Activated T-helper 1 cell treated with anti-CD3 and anti-CD28 coated beads, Interleukin-12 subunit alpha, Interleukin-12 subunit beta, Interleukin-2, Interleukin-4 antibody, amounts not matched to agents 30 ng/mL and 10 ng/mL and 1 ng/mL, durations not matched to agents 14 hours and 24 hours and 36 hours (primary cell): ENCODE measurements at regions not wholly inside any gene's neighbourhood (a gene's known extent, or its start where the extent isn't known, plus 50 kb on each side); places are given as distances from the start of the nearest gene placed in this dataset.

Source experiments
- DNase-seq: peaks from one replicate; pipeline ENCODE4 v3.0.0; 2021; ENCODE audit warnings: low spot score
- H3K27ac Mint-ChIP-seq: one replicate; pipeline ENCODE4 v1.8.0; 2021; ENCODE audit warnings: mild to moderate bottlenecking, mixed read lengths
- H3K27me3 Mint-ChIP-seq: one replicate; pipeline ENCODE4 v1.8.0; 2022; ENCODE audit warnings: mild to moderate bottlenecking, moderate library complexity, mixed read lengths; ENCODE audit not compliant: insufficient read depth
- H3K36me3 Mint-ChIP-seq: one replicate; pipeline ENCODE4 v1.8.0; 2021; ENCODE audit warnings: low read depth, mixed read lengths
- H3K4me1 Mint-ChIP-seq: one replicate; pipeline ENCODE4 v1.8.0; 2021; ENCODE audit warnings: low read depth, mixed read lengths
- H3K4me3 Mint-ChIP-seq: one replicate; pipeline ENCODE4 v1.8.0; 2021; ENCODE audit warnings: mild to moderate bottlenecking, moderate library complexity, mixed read lengths
- H3K9me3 Mint-ChIP-seq: one replicate; pipeline ENCODE4 v1.8.0; 2021; ENCODE audit warnings: mixed read lengths
- intact Hi-C: fragments of 100-400 bp; cut with micrococcal nuclease; formaldehyde crosslinking; loops from one replicate; pipeline ENCODE4 v1.15.1; 2024

GRCh38 chr3:159845737-159846136, 142.9 kb upstream of the IL12A start:
- Mint-ChIP-seq H3K27ac (no peak overlapping the region), H3K27me3 (peaks cover 20% of the 10 kb centered on the region), H3K9me3 (no peaks in the 10 kb centered on the region), H3K4me3 (no peak overlapping the region), H3K36me3 (no peaks in the 10 kb centered on the region), H3K4me1 (no peaks in the 10 kb centered on the region)
- no peak for DNase-seq
- intact Hi-C loops, result no loop called here

- peaks cover 15% of the 10 kb centered on the region for H3K27me3 Mint-ChIP-seq
- no peaks in the 10 kb centered on the region for H3K36me3 Mint-ChIP-seq
- no peak overlapping the region for H3K27ac Mint-ChIP-seq
- H3K4me3 Mint-ChIP-seq, result no peak overlapping the region
- no peaks in the 10 kb centered on the region for H3K9me3 Mint-ChIP-seq
- DNase-seq, result no peak
- intact Hi-C loops, result no loop called here
- H3K4me1 Mint-ChIP-seq, result no peaks in the 10 kb centered on the region
These were observed 142.4 kb upstream of the IL12A start for GRCh38 chr3:159846255-159846654.

- Mint-ChIP-seq H3K27me3 (peaks cover 7% of the 10 kb centered on the region), H3K27ac (no peak overlapping the region), H3K4me3 (no peak overlapping the region), H3K9me3 (no peaks in the 10 kb centered on the region), H3K36me3 (no peaks in the 10 kb centered on the region), H3K4me1 (no peaks in the 10 kb centered on the region)
- intact Hi-C loops, result no loop called here
- DNase-seq, result no peak
These were observed 140.1 kb upstream of the IL12A start for GRCh38 chr3:159848348-159849118.

GRCh38 chr3:159850481-159850880, 138.2 kb upstream of the IL12A start:
- Mint-ChIP-seq H3K4me1 (no peaks in the 10 kb centered on the region), H3K36me3 (no peaks in the 10 kb centered on the region), H3K27me3 (peaks cover 10% of the 10 kb centered on the region), H3K9me3 (no peaks in the 10 kb centered on the region), H3K27ac (no peak overlapping the region), H3K4me3 (no peak overlapping the region)
- intact Hi-C loops, result no loop called here
- DNase-seq, result no peak

GRCh38 chr3:159852266-159852665, 136.4 kb upstream of the IL12A start:
- Mint-ChIP-seq H3K9me3 (no peaks in the 10 kb centered on the region), H3K27me3 (peaks cover 22% of the 10 kb centered on the region), H3K4me1 (no peaks in the 10 kb centered on the region), H3K27ac (no peak overlapping the region), H3K36me3 (no peaks in the 10 kb centered on the region), H3K4me3 (no peak overlapping the region)
- DNase-seq, result no peak
- intact Hi-C loops, result no loop called here

- H3K27me3 Mint-ChIP-seq, result peaks cover 24% of the 10 kb centered on the region
- no peaks in the 10 kb centered on the region for H3K4me1 Mint-ChIP-seq
- no peak for DNase-seq
- H3K4me3 Mint-ChIP-seq, result no peak overlapping the region
- H3K36me3 Mint-ChIP-seq, result no peaks in the 10 kb centered on the region
- H3K9me3 Mint-ChIP-seq, result no peaks in the 10 kb centered on the region
- intact Hi-C loops, result no loop called here
- H3K27ac Mint-ChIP-seq, result no peak overlapping the region
These were observed 135.7 kb upstream of the IL12A start for GRCh38 chr3:159852821-159853505.

GRCh38 chr3:159853506-159853864, 135.2 kb upstream of the IL12A start:
- Mint-ChIP-seq H3K36me3 (no peaks in the 10 kb centered on the region), H3K27ac (no peak overlapping the region)

GRCh38 chr3:159854500-159855124, 134.0 kb upstream of the IL12A start:
- H3K27me3 Mint-ChIP-seq, result peaks cover 22% of the 10 kb centered on the region
- no peak overlapping the region for H3K4me3 Mint-ChIP-seq

More at GRCh38 chr3:159853506-159853864, 135.2 kb upstream of the IL12A start:
- no peak overlapping the region for H3K4me3 Mint-ChIP-seq
- H3K9me3 Mint-ChIP-seq, result no peaks in the 10 kb centered on the region
- no peaks in the 10 kb centered on the region for H3K4me1 Mint-ChIP-seq
- DNase-seq, result no peak
- intact Hi-C loops, result no loop called here
- H3K27me3 Mint-ChIP-seq, result peaks cover 24% of the 10 kb centered on the region

GRCh38 chr3:159855599-159856346, 132.9 kb upstream of the IL12A start:
- Mint-ChIP-seq H3K4me3 (no peak overlapping the region), H3K4me1 (no peaks in the 10 kb centered on the region)

More at GRCh38 chr3:159854500-159855124, 134.0 kb upstream of the IL12A start:
- no peak overlapping the region for H3K27ac Mint-ChIP-seq
- no peaks in the 10 kb centered on the region for H3K9me3 Mint-ChIP-seq
- intact Hi-C loops, result no loop called here
- H3K36me3 Mint-ChIP-seq, result no peaks in the 10 kb centered on the region
- no peak for DNase-seq
- no peaks in the 10 kb centered on the region for H3K4me1 Mint-ChIP-seq

GRCh38 chr3:159856590-159857104, 132.0 kb upstream of the IL12A start:
- H3K36me3 Mint-ChIP-seq, result no peaks in the 10 kb centered on the region
- H3K4me3 Mint-ChIP-seq, result no peak overlapping the region
- no peaks in the 10 kb centered on the region for H3K9me3 Mint-ChIP-seq
- H3K27ac Mint-ChIP-seq, result no peak overlapping the region
- intact Hi-C loops, result no loop called here
- H3K4me1 Mint-ChIP-seq, result peaks cover 8% of the 10 kb centered on the region
- peaks cover 22% of the 10 kb centered on the region for H3K27me3 Mint-ChIP-seq
- no peak for DNase-seq

More at GRCh38 chr3:159855599-159856346, 132.9 kb upstream of the IL12A start:
- no peak for DNase-seq
- no peaks in the 10 kb centered on the region for H3K9me3 Mint-ChIP-seq
- peaks cover 22% of the 10 kb centered on the region for H3K27me3 Mint-ChIP-seq
- intact Hi-C loops, result no loop called here
- no peaks in the 10 kb centered on the region for H3K36me3 Mint-ChIP-seq
- no peak overlapping the region for H3K27ac Mint-ChIP-seq

- no peak for DNase-seq
- Mint-ChIP-seq H3K4me1 (peaks cover 10% of the 10 kb centered on the region), H3K27me3 (peaks cover 20% of the 10 kb centered on the region), H3K27ac (no peak overlapping the region), H3K4me3 (no peak overlapping the region), H3K9me3 (no peaks in the 10 kb centered on the region), H3K36me3 (no peaks in the 10 kb centered on the region)
- intact Hi-C loops, result no loop called here
These were observed 130.8 kb upstream of the IL12A start for GRCh38 chr3:159857840-159858239.

- Mint-ChIP-seq H3K4me3 (no peak overlapping the region), H3K36me3 (no peaks in the 10 kb centered on the region), H3K4me1 (peaks cover 10% of the 10 kb centered on the region), H3K27me3 (peaks cover 19% of the 10 kb centered on the region), H3K27ac (no peak overlapping the region), H3K9me3 (no peaks in the 10 kb centered on the region)
- DNase-seq, result no peak
- intact Hi-C loops, result no loop called here
These were observed 130.0 kb upstream of the IL12A start for GRCh38 chr3:159858650-159859049.
